RCC 7860 (cell line): ENCODE measurements at regions not wholly inside any gene's neighbourhood (a gene's known extent, or its start where the extent isn't known, plus 50 kb on each side); places are given as distances from the start of the nearest gene placed in this dataset.
"Not testable (repeated sequence)": the region's sequence is repeated elsewhere in the genome, so short reads cannot be mapped to it uniquely, and the experiment has no call there.

Source experiments
- DNase-seq: peaks from one replicate; pipeline ENCODE4 v3.0.0-alpha.2; 2015; ENCODE audit warnings: low spot score
- FAIRE-seq: peaks from 2 replicates; lab custom pipeline; 2012; peaks lifted over from hg19 to GRCh38; lab: Jason Lieb, UNC

DNA sequence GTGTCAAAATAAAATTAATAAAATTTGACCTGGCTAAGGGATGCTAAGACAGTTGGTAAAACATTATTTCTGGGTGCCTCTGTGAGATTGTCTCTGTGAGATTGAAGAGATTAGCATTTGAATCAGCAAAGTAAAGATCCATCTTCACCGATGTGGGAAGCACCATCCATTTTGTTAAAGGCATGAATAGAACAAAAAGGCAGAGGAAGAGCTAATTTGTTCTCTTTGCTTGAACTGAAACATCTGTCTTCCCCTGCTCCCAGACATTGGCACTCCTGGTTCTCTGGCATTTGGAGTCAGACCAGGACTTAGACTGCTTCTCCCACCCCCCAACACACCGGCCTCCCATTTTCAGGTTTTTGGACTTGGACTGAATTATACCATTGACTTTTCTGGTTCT lies 603.8 kb upstream of the LINC00305 start:
- no peak for FAIRE-seq
- no peak for DNase-seq

- no peak for FAIRE-seq
- no peak for DNase-seq
Observed at GRCh38 chr18:64749884-64750283, 601.0 kb upstream of the LINC00305 start.

GRCh38 chr18:64747803-64748202 lies 598.9 kb upstream of the LINC00305 start:
- FAIRE-seq (no peak), DNase-seq (no peak)

DNA sequence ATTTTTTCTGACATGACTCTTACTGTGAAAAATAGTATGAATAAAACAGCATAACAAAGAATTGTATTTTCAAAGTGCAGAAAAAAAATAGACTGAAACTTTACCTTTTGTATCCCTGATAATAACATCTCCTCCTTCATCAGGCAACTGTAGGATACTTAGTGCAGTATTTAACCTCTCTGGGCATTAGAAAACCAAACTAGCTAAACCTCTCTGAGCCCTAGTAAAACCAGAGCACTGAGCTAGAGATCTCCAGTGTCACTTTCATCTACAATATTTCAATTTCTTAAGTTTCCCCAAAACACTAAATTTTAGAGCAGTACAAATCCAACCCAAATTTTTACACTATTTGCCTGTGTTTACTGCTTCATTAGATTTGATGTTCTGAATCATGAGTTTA lies 594.0 kb upstream of the LINC00305 start:
- DNase-seq, result no peak
- FAIRE-seq, result no peak

DNA sequence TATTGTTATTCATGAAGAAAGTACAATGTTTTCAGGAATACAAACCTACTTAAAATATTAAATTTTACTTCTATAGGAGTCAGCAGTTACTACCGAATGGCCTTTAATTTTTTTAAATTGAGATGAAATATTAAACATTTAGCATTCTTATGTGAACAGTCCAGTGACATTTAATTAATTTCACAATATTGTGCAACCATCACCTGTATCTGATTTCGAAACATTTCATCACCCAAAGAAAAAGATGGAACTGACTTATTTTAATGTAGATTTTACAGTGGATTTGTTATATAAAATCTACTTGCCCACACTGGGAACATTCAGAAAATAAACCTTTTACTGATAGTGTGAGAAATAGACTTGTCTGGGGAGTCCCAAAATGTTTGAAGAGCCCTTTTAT lies 585.2 kb upstream of the LINC00305 start:
- DNase-seq (no peak), FAIRE-seq (no peak)

DNA sequence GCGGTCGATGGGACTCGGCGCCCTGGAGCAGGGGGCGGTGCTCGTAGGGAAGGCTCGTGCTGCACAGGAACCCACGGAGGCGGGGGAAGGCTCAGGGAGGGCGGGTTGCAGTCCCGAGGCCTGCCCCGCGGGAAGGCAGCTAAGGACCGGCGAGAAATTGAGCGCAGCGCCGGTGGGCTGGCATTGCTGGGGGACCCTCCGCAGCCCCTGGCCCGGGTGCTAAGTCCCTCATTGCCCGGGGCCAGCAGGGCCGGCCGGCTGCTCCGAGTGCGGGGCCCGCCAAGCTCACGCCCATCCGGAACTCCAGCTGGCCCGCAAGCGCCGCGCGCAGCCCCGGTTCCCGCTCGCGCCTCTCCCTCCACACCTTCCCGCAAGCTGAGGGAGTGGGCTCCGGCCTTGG lies 576.8 kb upstream of the LINC00305 start:
- FAIRE-seq, DNase-seq: not testable (repeated sequence)

DNA sequence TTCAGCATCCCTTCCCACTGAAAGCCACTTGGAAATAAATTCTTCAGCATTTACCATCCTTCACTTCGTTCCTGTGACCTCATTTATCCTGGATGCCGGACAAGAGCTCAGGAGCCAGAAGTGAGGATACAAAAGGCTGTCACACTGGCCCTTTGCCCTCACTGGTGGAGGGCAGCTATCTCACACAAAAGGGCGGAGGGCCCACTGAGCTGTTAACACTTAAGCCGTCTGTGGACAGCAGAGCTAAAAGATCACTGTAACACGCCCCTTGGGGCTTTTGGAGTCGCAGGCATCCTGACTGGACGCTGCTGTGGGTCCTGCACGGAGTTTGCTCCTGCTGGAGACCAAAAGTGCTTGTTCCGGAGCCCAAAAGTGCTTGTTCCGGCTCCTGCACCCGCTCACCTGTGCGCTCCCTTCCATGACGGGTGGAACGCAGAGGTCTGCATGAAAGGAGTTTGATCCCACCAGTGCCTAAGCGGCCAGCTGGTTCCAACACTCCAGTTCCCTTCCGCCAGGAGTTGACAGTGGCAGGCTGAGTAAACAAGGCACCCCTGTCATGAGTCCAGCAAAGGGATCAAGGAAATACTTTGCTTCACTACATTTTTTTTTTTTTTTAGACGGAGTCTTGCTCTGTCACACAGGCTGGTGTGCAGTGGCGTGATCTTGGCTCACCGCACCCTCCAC lies 572.0 kb upstream of the LINC00305 start:
- DNase-seq, result no peak
- no peak for FAIRE-seq

DNA sequence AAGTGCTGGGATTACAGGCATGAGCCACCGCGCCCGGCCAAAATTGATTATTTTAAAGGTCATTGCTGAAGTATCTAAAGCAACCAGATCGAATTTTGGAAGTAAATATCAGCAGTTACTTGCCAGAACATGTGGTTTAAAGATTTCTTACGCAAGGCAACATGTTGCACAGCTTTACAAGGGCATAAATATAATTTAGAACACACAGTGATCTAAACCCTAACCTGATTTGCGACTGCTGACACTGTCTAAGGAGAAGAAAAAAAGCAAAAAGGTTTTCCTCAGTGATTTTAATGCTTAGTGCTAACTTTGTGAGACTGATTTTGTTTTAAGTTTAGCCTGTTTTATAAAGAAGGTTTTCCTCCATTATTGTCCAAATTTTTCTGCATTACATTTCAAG lies 569.9 kb upstream of the LINC00305 start:
- DNase-seq (no peak), FAIRE-seq (no peak)

GRCh38 chr18:64717026-64717425 lies 568.1 kb upstream of the LINC00305 start:
- FAIRE-seq, result no peak

DNA sequence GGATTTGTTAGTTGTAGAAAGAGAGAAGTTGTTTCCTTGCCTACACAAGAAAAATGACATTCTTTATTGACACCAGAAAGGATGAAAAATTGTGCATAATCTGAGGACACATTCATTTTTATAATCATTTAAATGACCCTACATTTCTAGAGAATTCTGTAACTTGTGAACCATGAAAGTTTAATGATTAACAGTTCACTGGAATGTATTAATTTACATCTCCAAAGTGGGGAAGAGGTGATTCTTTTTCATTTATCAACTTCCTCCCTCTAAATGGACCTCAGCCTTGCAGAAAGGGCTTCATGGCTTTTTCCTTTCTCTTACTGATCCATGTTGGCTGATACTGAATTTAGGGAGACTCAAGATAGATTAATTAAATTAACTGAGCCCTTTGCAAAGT lies 565.2 kb upstream of the LINC00305 start:
- DNase-seq (no peak), FAIRE-seq (no peak)

More at GRCh38 chr18:64717026-64717425, 568.1 kb upstream of the LINC00305 start:
- DNase-seq, result no peak

- no peak for DNase-seq
- FAIRE-seq, result no peak
Observed at GRCh38 chr18:64713284-64713683, 564.4 kb upstream of the LINC00305 start.

DNA sequence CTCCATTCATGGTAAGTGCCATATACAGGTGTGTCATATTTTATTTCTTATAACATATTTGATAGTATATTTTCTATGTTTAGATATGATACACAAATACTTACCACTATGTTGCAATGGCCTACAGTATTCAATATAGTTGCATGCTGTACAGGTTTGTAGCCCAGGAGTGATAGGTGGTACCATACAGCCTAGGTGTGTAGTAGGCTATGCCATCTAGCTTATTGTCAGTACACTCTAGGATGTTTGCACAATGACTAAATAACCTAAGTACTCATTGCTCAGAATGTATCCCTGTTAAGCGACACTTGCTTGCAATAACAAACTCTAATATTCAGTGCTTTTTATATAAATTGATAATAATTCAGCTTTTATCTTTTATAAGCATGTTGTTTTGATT lies 563.1 kb upstream of the LINC00305 start:
- FAIRE-seq, result no peak
- no peak for DNase-seq

GRCh38 chr18:64710105-64710861 lies 561.4 kb upstream of the LINC00305 start:
- DNase-seq (no peak), FAIRE-seq (no peak)

GRCh38 chr18:64707052-64707451 lies 558.2 kb upstream of the LINC00305 start:
- no peak for FAIRE-seq
- no peak for DNase-seq

GRCh38 chr18:64699081-64699480 lies 550.2 kb upstream of the LINC00305 start:
- DNase-seq, result no peak
- no peak for FAIRE-seq

GRCh38 chr18:64695851-64696553 lies 547.1 kb upstream of the LINC00305 start:
- DNase-seq (no peak), FAIRE-seq (no peak)

GRCh38 chr18:64693766-64694165 lies 544.9 kb upstream of the LINC00305 start:
- FAIRE-seq (no peak), DNase-seq (no peak)

DNA sequence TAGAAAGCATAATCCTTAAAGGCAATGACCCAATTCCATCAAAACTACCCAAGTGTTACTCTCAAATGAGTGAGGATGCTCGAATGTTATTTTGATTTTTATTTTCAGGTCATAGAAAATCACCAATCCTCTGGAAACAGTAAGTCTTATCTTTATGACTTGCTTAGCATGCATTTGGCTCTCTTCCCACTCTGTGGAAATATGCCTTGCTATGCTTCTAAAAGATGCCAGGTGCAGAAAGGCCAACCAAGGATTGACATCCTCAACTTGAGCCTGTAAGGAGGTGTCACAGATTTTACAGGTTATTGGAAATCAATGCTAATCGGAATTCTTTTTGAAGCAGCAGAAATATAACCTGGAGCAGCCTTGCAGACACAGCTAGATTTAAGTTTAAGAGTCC lies 543.9 kb upstream of the LINC00305 start:
- no peak for FAIRE-seq
- no peak for DNase-seq

DNA sequence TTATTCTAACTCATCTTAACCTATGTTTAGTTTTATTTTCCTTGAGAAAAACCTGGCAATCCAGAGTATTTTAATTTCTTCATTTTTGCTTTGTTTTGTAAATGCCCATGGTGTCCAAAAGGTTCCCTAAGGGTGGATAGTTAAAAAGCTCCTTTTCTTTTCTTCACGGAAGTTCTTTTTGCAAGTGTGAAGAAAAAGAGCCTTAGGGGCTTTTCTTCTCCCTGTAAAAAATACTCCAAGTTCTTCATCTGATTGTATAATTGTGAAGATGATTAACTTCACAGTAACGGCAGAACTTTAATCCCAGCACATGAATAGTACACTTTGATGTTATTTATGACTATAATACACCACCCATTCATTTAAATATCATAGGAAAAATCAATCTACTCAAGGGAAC lies 530.2 kb upstream of the LINC00305 start:
- no peak for FAIRE-seq
- no peak for DNase-seq

- DNase-seq, result no peak
- no peak for FAIRE-seq
Observed at GRCh38 chr18:64678048-64678447, 529.2 kb upstream of the LINC00305 start.

DNA sequence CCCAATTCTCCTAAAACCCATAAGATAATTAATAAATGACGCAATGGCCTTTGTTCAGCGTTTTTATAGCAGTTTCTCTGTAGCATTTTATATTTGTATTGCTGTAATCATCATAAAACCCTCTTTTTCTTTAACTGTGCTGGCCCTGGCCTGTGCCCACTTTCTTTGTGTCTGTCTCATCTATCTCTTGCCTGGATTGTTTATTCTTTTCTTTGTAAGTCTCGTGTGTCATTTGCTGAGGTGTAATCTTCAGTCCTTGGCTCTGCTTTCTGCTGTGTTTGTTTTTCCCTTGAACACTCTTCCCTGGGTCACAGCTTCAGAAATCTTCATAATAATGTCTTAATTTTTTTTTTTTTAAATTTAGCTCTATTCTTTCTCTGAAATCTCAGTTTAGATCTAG lies 525.8 kb upstream of the LINC00305 start:
- DNase-seq (no peak), FAIRE-seq (no peak)

GRCh38 chr18:64671293-64671692 lies 522.4 kb upstream of the LINC00305 start:
- not testable (repeated sequence) for FAIRE-seq, DNase-seq
